HG03097 (cell line): ENCODE measurements at regions not wholly inside any gene's neighbourhood (a gene's known extent, or its start where the extent isn't known, plus 50 kb on each side); places are given as distances from the start of the nearest gene placed in this dataset.

ENCODE experiments used
- ATAC-seq: cut with Tn5 transposase; IDR thresholded peaks from one replicate; pipeline ENCODE4 v1.9.1; 2021; ENCODE audit not compliant: unreplicated experiment, low FRiP score

- no peak for ATAC-seq
Measured at GRCh38 chr18:56545464-56545863, 92.9 kb downstream of the TXNL1 start.

- no peak for ATAC-seq
Measured at GRCh38 chr18:56542476-56542875, 95.9 kb downstream of the TXNL1 start.

DNA sequence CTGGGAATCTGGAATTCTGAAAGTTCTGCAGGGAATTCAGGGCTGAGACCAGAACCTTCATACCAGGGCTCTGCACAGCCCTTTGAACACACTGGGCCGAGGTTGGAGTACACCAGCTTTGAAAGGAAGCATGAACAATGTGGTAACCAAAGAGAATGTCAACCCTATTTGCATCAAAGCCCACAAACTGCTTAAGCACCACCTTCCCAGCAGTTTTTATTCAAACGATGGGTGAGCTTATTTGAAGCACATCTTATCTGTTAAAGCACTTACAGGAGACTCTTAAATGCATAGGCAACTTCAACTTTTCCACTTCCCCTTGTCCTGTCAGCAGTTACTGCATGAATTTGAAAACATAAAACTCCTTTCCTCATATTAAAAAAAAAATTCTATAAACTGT, 96.6 kb downstream of the TXNL1 start:
- no peak for ATAC-seq

DNA sequence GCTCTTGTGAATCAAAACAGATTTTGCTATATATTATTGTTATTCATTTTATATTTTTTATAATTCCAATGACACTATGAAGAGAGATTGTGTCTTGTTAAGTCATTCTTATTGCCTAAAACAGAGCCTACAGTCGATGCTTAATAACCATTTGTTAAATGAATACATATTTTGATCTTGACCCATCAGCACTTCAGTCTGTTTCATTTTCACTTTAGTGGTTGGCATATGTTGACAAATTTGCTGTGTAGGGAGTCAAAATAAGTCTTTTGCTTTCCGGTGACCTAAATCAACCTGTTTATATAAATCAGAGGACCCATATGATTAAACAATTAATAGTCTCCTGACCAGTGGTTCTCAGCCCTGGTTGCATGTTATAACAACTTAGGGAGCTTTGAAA, 97.1 kb downstream of the TXNL1 start:
- ATAC-seq, result no peak

- ATAC-seq, result no peak
Measured at GRCh38 chr18:56538746-56539145, 99.6 kb downstream of the TXNL1 start.

DNA sequence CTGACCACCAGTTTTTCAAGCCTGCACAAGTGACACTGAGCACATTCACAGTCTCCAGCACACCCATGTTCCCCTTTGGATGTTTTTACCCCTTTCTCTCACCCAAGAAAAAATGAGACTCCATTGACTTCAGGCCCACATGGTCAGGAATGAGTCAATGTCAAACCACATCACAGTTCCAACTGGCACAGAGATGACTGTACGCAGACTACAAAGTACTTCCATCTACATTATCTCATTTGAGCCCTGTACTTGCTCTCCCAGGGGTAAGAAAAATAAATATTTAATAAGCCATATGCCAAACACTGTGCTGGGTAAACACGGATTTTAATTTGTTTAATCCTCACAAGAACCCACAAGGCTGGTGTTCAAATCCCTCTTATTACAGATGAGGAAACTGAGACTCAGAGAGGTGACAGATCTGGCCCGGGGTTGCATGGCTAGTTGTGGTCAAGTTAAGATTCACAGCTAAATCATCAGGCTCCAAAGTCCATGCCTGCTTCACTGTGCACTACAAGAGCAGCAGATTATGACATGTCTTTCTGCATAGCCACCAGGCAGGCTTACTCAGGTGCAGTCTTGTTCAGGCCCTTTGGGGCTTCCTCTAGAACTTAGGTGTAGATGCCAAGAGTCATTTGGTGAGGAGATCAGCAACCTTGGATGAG, 106.1 kb downstream of the TXNL1 start:
- ATAC-seq, result peak; percentile 99

DNA sequence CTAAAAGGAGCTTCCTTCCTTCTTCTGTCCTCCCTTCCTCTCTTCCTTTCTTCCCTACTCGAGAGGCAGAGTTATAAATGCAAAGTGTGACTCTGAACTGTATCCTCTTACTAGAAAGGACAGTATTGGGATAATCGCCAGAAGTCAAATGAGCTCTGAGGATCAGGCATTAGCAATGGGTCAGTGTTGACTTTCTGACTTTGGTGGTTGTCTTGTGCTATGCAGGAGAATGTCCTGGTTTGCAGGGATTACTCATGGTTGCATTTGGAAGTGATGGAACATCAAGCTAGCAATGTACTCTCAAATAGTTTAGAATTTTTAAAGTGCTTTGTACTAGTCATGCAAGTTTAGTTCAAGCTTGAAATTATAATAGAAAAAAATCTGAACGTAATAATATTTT, 115.6 kb downstream of the TXNL1 start:
- ATAC-seq, result no peak

DNA sequence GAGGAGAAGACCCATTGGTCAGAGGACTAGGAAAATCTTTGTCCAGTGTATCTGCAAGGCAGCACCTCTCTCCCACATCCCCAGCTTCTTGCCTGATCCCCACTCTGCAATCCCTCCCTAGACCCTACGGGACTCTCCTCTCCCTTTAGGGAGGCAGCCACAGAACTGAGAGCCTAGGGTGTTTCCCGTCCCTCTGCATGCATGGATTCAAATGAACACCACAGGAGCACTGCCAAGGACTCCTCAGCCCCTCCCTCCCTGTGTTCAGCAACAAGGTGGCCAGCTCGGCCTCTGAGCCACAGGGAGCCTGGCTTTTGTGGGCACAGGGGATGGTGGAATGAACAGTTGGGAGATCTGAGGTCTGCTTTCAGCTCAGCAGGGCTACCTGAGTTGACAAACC, 117.1 kb downstream of the TXNL1 start:
- ATAC-seq, result no peak

DNA sequence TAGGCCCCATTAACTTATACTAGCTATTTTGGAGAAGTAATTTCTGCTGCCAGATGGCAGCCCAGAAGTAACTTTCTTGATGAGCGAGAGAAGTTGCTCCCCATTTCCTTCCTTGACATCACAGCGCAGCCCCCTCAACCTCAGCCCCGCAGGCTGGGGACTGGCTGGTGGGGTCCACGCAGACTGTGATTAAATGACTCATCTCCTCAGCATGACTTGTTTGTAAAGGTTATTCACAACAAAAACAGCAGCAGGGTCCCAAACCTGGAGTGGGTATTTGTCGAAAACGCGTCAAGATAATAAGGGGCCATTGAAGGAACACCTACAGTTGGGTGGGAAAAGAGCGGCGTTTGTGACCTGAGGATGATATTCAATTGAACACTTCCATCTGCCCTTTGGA, 120.6 kb downstream of the TXNL1 start:
- ATAC-seq, result no peak

DNA sequence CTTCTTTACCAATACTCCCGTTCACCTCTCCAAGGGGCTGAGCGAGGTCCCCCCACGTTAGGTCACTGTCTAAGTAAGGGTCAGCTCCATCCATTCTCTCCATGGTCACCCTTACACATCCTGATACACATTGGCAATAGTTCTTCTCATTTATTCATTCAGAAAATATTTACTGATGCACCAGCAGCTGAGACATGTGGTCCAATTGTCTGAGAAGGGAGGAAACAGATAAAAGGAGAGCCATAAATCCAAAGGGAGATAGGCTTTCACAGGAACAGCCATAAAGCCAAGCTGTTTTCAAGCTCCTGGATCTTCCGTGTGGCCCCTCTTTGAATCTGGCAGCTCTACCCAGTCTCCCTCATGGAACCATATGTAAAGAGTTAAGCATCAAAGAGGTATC, 121.2 kb downstream of the TXNL1 start:
- ATAC-seq, result no peak

DNA sequence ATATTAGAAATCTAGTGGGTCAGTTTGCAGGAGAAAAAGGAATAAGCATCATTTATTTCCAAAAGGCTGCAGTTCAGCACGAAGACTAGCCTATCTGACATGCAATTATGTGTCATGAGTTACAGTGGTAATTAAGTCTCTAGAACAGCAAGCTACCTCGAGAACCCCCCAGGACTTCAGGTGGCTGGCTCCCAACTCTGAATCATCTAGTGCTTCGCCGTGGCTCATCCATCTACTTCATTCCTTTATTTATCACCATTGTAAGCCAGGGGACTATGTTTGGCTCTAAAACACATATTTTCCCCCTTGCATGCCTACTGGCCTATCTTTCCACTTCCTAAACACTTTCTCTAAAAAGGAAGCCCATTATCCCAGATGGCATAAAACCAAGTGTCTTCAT, 121.6 kb downstream of the TXNL1 start:
- ATAC-seq, result no peak

DNA sequence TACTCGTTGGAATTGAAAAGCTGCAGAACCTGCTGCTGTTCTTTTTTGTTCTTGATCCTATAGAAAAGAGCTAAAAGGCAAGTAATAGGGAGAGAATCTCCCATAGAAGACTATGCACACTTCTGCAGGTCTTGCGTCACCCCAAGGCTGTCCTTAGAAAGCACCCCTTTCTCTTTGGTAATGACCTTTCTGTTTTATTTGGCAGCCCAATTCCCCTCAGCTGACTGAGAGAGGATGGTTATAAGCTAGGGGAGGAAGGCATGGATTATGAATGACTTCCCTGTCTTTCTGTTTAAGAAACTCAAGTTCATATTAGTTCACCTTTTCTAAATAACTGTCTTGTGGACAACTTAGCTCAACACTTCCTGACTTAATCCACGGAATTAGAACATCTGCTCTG, 122.9 kb downstream of the TXNL1 start:
- ATAC-seq, result no peak

DNA sequence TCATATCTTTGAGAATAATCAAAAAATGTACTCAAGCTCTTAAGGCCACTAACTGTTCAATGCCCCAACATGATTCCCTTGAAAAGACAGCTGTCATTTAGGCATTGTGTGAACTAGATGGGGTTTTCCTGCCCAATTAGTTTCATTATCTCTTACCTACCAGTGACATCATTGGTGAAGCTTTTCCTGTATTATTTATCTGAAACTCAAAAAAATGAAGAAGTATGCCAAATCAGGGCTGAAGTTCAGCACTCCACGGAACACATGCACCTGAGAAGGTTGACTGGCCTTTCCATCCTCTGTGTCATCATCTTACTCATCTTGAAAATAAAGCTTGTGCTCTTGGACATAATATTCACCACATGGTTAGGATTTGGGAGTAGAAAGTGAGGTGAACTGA, 126.4 kb downstream of the TXNL1 start:
- ATAC-seq, result peak; percentile 77

GRCh38 chr18:56510108-56510507, 128.3 kb downstream of the TXNL1 start:
- ATAC-seq, result no peak

DNA sequence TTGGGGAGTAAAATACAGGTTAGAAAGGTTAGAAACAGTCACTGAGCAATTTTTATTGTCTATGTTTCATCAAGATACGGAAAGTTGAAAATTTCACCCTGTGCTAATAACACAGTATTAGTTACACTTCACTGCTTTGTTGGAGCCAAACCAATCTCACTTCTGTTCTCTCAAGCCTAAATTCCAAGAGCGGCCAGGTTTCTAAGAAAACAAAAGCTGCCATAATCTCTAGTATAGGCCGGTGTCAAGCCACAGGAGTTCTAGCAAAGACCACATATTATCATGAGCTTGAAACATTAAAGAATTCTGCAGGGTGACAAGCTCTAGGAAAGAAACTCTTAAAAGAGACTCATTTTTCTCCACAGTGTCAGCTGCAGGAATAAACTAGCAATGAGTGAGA, 128.7 kb downstream of the TXNL1 start:
- no peak for ATAC-seq

- ATAC-seq, result no peak
Measured at GRCh38 chr18:56508370-56509036, 129.9 kb downstream of the TXNL1 start.

GRCh38 chr18:56505971-56506370, 132.4 kb downstream of the TXNL1 start:
- ATAC-seq, result no peak

GRCh38 chr18:56505293-56505692, 133.1 kb downstream of the TXNL1 start:
- ATAC-seq, result no peak

- ATAC-seq, result no peak
Measured at GRCh38 chr18:56501896-56502295, 136.5 kb downstream of the TXNL1 start.

DNA sequence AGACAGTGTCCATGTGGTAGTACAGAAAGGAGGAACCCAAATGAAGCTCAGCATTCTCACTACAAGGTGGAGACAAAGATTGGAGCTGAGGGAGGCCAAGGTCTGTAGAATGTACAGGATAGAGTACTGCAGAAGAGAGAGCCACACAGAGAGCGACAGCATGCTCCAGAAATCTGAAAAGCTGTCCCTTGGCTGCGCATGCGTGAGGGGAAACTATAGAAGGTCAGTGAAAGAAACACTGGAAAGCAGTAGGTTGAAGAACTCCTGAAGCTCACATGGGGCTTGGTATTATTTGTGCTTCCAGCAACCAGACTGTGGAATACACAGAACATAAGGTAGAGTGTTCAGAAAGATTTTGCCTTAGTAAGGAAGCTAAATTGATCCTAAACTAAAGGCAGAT, 142.5 kb downstream of the TXNL1 start:
- ATAC-seq, result no peak

DNA sequence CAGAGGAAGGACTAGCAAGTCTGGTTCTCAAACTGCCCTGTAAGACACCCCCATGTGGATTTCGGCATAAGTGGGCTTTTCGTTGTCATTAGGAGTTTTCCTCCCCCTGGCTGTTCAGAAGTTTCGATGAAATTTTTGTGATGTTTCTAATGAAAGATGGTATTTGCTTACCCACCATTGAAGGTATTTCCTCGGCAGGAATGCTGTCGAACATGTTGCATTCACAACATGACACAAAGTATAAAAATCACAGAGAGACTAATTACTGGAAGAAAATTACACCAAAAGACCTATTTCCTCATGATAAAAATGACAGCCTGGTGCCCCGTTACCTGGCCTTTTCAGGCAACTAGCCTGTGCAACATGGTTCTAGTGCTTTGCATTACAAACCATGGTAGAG, 144.9 kb downstream of the TXNL1 start:
- no peak for ATAC-seq

DNA sequence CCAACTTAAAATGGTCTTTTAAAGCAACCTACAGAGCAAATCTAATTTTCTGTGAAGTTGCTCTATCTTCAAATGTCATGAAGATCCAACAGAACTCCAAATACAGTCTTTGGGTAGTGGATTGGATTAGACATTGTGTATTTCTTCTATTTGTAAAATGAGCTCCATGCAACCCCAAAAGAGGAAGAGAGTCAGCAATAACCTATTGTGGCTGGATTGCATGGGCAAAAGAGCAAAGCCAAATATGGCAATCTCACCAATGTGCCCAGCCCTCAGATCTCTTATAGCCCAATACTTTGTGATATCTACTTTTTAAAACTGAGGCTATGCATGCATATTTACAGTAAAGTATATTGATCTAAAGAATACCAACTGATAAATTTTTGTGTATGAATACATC, 146.3 kb downstream of the TXNL1 start:
- no peak for ATAC-seq

GRCh38 chr18:56490942-56491341, 147.4 kb downstream of the TXNL1 start:
- ATAC-seq, result no peak
